GM19043 (cell line): ENCODE measurements at regions not wholly inside any gene's neighbourhood (a gene's known extent, or its start where the extent isn't known, plus 50 kb on each side); places are given as distances from the start of the nearest gene placed in this dataset.

Source experiments
- ATAC-seq: cut with Tn5 transposase; IDR thresholded peaks from one replicate; pipeline ENCODE4 v1.9.1; 2021; ENCODE audit warnings: low read depth; ENCODE audit not compliant: unreplicated experiment

DNA sequence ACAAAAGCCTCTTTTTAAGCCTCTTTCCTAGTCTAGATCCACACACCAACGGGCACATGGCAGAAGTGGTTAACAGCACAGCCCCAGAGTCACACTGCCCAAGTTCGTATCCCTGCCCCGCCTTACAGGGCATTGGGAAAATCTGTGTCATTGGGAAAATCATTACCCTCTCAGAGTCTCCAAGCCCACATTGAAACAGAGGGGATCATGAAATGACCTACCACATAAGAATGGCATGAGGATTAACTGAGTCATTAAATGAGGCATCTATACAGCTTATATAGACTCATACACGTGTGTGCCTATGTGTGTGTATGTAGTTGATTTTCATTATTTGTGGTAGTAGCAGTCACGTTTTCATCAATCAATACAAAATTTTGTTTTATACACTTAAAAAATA is 469.0 kb upstream of the POU3F3 start:
- ATAC-seq: no peak

DNA sequence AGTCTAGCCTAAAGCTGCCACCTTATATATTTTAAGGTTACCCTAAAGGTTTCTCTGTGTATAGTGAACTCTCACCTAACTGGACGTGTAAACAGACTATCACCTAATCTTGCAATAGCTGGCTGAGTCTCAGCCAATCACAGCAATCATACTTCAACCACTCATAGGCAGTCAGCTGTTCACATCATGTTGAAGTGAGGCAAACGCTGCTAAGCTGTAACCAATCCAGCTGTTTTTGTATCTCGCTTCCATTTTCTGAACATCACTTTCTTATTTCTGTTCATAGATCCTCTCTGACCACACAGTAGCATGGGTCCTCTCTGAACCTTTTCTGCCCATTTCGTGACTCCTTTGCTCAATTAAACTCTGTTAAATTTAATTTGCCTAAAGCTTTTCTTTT is 468.2 kb upstream of the POU3F3 start:
- no peak for ATAC-seq

DNA sequence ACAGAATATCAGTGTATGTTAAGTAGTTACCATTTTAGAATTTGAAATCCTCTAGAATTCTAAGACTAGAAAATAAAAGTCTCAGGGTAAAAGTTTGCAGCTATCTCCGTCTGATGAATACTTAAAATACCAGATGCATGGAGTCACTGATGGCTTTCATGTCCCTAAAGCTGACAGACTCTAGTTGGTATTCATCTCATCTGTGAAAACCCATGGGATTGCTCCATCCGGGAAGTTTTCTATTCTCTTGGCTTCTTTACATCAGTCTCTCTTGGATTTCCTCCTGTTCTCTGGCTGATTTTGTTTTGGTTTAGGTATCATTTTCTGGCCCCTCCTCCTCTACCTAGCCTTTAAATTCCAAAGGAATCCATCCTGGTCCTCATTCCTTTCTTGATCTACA is 465.6 kb upstream of the POU3F3 start:
- ATAC-seq: no peak

DNA sequence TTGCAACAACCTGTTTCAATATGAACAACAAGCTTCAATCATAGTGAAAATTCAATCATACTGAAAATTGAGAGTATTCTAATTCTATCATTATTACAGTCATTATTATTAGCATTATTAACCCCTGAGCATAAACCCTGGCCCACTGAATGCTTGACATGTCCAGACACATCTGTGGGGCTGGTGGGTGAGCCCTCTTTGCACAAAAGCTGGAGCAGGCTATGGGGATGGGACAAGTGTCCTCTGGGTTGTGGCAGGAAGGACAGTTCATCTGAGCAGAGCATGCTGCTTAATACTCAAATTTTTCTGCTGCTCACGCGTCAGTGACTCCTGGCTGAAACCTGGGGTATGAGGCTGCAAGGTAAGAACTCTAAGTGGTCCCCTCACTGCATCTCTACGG is 451.1 kb upstream of the POU3F3 start:
- no peak for ATAC-seq

DNA sequence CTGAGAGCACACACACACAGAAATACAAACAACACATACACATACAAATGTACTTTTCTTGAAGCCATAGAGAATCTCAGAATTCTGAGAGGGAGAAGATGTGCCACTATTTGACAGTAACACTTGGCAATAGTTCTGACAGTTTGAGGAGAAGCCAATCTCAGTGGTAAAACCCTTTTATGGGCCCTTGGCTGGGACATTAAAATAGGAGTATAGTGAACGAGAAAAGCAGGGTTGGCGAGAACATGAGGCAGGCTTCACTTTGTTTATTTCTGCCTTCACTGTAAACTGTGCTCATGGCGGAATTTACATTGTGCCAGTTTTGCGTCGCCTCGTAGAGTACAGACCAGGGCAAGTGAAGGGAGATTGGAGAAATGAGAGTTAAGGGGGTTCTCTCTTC is 449.4 kb upstream of the POU3F3 start:
- ATAC-seq: no peak

- no peak for ATAC-seq
Measured at GRCh38 chr2:104405623-104406022, 448.3 kb upstream of the POU3F3 start.

GRCh38 chr2:104406261-104406726 is 447.6 kb upstream of the POU3F3 start:
- no peak for ATAC-seq

GRCh38 chr2:104407641-104408040 is 446.3 kb upstream of the POU3F3 start:
- no peak for ATAC-seq

GRCh38 chr2:104408266-104408665 is 445.6 kb upstream of the POU3F3 start:
- ATAC-seq: no peak

GRCh38 chr2:104410136-104410535 is 443.8 kb upstream of the POU3F3 start:
- no peak for ATAC-seq

GRCh38 chr2:104412384-104412783 is 441.5 kb upstream of the POU3F3 start:
- no peak for ATAC-seq

- ATAC-seq: no peak
Measured at GRCh38 chr2:104413890-104414289, 440.0 kb upstream of the POU3F3 start.

DNA sequence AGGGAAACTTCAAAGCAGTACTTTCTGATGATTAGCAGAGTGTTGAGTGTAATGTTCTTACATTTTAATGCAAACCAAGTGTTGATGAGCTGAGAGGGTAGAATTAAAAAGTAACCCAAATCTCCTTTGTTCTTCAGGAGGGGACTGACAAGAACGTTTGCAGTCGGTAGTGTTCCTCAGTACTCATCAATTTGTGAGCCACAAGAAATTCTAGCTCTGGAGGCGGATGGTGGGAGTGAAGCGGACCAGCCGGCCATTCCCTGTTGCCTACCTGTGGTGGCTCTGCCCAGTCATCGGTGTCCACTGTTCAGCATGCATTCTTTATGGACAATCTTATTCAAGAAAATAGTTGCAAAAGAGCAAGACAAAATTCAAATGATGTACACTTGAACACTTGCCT is 438.6 kb upstream of the POU3F3 start:
- ATAC-seq: no peak

- no peak for ATAC-seq
Measured at GRCh38 chr2:104416339-104417000, 437.4 kb upstream of the POU3F3 start.

DNA sequence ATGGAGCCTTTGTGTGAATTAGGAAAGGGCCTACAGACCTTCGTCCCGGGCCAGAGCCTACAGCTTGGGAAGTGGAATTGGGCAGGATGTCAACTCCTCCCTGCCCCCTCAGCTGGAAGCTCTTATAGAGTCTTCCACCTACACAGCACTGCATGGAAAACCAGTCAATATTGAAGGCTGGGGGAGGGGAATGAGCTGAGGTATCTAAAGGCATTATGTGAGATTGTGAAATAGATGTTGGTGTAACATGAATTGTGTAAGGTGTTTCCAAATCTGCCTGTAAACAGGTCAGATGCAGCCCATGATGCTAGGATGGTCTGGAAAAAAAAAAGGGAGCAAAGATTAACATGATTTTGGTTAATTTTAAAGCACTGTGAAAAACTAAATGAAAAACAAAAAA is 433.5 kb upstream of the POU3F3 start:
- no peak for ATAC-seq

DNA sequence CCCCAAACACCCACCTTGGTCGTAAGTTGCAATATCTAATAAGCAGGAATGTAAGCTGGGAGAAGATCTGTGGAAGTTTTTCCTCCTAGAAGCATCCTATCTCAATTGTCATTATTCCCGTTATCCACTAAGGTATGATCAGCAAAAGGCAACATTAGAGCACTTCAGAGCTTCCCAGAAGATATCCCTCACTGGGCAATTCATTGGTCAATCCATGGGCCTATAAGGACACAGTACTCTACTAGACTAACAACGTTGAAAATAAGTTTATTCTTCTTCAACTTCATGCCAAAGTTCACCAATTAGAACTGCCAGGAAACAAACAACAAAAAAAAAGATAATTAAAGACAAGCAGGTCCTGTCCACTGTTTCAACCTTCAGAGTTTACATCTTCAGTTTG is 433.0 kb upstream of the POU3F3 start:
- no peak for ATAC-seq

- no peak for ATAC-seq
Measured at GRCh38 chr2:104425850-104426595, 427.9 kb upstream of the POU3F3 start.

- ATAC-seq: no peak
Measured at GRCh38 chr2:104428155-104428554, 425.8 kb upstream of the POU3F3 start.

- ATAC-seq: no peak
Measured at GRCh38 chr2:104429639-104430358, 424.1 kb upstream of the POU3F3 start.

- no peak for ATAC-seq
Measured at GRCh38 chr2:104430359-104430740, 423.6 kb upstream of the POU3F3 start.

DNA sequence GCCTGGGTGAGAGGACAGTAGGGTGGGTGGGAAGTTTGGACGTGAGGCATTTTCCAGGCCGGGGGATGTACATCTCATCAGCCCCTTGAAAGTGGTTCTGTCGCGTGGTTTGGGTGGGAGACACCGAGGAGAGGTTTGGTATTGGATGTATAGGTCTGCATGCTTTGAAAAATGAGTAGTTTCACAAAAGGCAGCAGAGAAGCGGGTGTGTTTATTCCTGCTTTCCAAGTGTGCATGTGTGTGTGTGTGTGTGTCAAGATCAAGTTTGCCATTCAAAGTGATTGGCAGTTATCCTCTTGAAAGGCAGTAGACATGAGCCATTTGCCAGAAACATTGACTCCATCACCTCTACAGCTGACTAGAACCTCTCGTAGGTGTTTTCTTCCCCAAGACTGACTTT is 423.1 kb upstream of the POU3F3 start:
- ATAC-seq: no peak

DNA sequence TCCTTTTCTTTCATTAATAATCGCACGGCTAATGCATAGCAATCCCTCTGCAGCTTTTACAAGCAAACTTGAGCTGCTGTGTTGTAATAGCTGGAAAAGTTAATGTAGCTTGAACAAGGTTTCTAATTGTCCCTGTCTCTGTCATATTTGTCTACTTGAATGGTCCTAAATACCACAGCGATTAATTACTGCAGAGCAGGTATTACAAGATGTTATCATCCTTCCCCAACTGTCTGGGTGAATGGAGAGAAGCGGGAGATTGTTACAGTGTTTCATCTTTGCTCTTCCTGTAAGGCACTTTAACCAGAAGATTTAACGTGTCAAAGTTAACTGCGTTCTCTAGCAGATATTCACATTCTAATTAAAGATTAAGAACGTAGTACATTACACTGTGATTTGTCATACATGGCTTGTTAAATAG is 422.2 kb upstream of the POU3F3 start:
- ATAC-seq: no peak
